SU-DHL-6 (cell line): ENCODE measurements at regions not wholly inside any gene's neighbourhood (a gene's known extent, or its start where the extent isn't known, plus 50 kb on each side); places are given as distances from the start of the nearest gene placed in this dataset.

Source experiments
- EZH2phosphoT487 ChIP-seq: fragments of 200-600 bp; sonication (generic), shearing (Covaris generic); conservative IDR thresholded peaks from 2 replicates; pipeline ENCODE4 v1.6.1; 2018; ENCODE audit warnings: mild to moderate bottlenecking, antibody characterized with exemption, low read length, moderate library complexity, mixed read lengths
- TF ChIP-seq, protein P1 (sequence below): fragments of 200-600 bp; sonication (generic); IDR thresholded peaks from one replicate; pipeline ENCODE4 v1.5.1; 2017; ENCODE audit warnings: antibody characterized with exemption, mild to moderate bottlenecking, low read length, moderate library complexity; ENCODE audit not compliant: insufficient read depth, poor library complexity, severe bottlenecking

DNA sequence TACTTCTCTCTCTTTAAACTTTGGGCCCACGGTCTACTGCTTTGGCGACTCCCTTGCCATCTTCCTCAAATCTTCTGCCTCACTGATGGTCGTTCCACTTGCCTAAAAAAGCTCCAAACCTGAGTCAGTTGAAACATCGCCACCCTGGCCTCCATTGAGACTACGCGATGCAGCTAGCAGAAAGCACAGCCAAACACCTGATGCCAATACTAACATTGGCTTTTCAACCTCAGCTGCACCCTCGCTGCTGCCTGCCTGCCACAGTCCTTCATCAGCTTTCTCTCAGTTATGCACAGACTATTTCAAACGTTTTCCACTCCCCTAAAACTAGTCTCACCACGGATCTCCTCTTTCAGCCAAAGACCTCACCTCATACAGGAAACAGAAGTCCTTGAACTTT is 214.2 kb upstream of the TMCO5A start:
- TF ChIP-seq EZH2phosphoT487, result no peak
- TF ChIP-seq, protein P1, sequence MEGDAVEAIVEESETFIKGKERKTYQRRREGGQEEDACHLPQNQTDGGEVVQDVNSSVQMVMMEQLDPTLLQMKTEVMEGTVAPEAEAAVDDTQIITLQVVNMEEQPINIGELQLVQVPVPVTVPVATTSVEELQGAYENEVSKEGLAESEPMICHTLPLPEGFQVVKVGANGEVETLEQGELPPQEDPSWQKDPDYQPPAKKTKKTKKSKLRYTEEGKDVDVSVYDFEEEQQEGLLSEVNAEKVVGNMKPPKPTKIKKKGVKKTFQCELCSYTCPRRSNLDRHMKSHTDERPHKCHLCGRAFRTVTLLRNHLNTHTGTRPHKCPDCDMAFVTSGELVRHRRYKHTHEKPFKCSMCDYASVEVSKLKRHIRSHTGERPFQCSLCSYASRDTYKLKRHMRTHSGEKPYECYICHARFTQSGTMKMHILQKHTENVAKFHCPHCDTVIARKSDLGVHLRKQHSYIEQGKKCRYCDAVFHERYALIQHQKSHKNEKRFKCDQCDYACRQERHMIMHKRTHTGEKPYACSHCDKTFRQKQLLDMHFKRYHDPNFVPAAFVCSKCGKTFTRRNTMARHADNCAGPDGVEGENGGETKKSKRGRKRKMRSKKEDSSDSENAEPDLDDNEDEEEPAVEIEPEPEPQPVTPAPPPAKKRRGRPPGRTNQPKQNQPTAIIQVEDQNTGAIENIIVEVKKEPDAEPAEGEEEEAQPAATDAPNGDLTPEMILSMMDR, result no peak
